ENCODE measurements at regions not wholly inside any gene's neighbourhood (a gene's known extent, or its start where the extent isn't known, plus 50 kb on each side); places are given as distances from the start of the nearest gene placed in this dataset.

DNA sequence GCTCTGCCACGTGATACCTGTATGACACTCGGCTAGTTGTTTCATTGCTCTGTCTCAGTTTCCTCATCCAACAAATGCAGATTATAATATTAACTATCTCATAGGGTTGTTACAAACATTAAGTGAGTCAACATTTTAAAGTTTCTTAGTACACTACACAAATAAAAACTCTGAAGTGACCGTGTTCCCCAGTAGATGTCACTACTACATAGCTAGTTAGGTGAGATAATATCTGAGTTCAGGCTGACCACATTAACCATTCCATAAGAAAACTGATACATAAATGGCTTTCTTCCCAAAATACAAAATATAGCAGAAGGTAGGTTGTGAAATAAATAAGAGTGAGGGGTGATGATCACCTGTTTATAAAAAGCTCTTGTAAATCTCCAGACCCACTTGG lies 214.1 kb downstream of the NUF2 start:
- H3K36me3 ChIP-seq (ENCODE audit: low read depth): no peaks in the 10 kb centered on the region

DNA sequence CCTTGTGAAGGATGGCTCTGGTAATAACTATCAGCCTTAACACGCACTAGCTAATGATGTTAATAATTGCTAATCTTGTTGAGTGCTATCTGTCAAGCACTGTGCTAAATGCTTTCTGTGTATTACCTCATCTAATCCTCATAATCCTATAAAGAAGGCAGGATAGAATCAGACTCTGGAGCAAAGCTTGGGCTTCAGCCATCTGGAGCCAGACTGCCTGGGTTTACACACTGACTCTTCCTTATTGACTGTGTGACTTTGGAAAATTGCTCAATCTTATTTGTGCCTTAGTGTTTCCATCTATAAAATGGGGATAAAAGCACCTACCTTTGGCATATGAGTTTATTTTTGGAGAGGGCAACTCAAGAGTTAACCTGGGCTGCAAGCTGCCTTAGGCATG lies 216.1 kb downstream of the NUF2 start:
- intact Hi-C loops (cut with DNase I, micrococcal nuclease): loop anchor here in 1 of 2 donors (10.0 kb wide), 1 partner anchor 1537 kb away; no protein-coding TSS in a partner anchor

More for the DNA sequence above, 214.1 kb downstream of the NUF2 start:
- TF ChIP-seq, protein P1, sequence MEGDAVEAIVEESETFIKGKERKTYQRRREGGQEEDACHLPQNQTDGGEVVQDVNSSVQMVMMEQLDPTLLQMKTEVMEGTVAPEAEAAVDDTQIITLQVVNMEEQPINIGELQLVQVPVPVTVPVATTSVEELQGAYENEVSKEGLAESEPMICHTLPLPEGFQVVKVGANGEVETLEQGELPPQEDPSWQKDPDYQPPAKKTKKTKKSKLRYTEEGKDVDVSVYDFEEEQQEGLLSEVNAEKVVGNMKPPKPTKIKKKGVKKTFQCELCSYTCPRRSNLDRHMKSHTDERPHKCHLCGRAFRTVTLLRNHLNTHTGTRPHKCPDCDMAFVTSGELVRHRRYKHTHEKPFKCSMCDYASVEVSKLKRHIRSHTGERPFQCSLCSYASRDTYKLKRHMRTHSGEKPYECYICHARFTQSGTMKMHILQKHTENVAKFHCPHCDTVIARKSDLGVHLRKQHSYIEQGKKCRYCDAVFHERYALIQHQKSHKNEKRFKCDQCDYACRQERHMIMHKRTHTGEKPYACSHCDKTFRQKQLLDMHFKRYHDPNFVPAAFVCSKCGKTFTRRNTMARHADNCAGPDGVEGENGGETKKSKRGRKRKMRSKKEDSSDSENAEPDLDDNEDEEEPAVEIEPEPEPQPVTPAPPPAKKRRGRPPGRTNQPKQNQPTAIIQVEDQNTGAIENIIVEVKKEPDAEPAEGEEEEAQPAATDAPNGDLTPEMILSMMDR (IDR thresholded peaks at IDR 0.05): no peak
- Histone ChIP-seq H3K9me3 (no peaks in the 10 kb centered on the region), H3K4me3 (no peak overlapping the region), H3K4me1 (ENCODE audit: low read depth) (no peaks in the 10 kb centered on the region)
- ATAC-seq: no peak
- intact Hi-C loops (cut with DNase I, micrococcal nuclease): loop anchor here in 1 of 2 donors (10.0 kb wide), 1 partner anchor 1539 kb away; no protein-coding TSS in a partner anchor
- DNase-seq: no peak

DNA sequence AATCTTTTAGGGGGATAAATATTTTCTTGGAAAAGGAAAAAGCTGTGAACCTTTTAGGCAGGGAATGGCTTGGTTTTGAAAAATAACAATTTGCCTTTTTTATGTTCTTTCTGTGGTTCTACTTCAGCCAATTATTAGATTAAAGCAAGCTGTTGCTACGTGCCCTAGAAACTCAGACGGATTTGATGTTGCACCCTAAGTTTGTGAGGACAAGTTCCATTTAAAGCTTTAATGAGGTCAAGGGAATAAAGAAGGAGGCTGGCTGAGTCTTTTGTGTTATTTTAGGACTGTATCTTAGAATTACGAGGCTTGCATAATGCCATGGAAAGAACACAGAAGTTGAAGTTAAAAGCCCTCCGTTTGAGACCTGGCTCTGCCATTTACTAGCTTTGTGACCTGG lies 216.9 kb downstream of the NUF2 start:
- TF ChIP-seq, protein P1 (IDR thresholded peaks at IDR 0.05): no peak
- Histone ChIP-seq H3K4me1 (ENCODE audit: low read depth) (no peaks in the 10 kb centered on the region), H3K36me3 (ENCODE audit: low read depth) (no peaks in the 10 kb centered on the region), H3K4me3 (no peak overlapping the region), H3K9me3 (no peaks in the 10 kb centered on the region)
- intact Hi-C loops (cut with DNase I, micrococcal nuclease): loop anchor here in 1 of 2 donors (10.0 kb wide), 1 partner anchor 1536 kb away; no protein-coding TSS in a partner anchor
- ATAC-seq (no peak), DNase-seq (no peak)

More for the DNA sequence above, 216.1 kb downstream of the NUF2 start:
- H3K4me3 ChIP-seq: no peak overlapping the region
- TF ChIP-seq, protein P1 (IDR thresholded peaks at IDR 0.05): no peak
- no peak for ATAC-seq
- H3K36me3 ChIP-seq (ENCODE audit: low read depth): no peaks in the 10 kb centered on the region
- no peaks in the 10 kb centered on the region for H3K4me1 ChIP-seq (ENCODE audit: low read depth)
- DNase-seq: no peak
- H3K9me3 ChIP-seq: no peaks in the 10 kb centered on the region

DNA sequence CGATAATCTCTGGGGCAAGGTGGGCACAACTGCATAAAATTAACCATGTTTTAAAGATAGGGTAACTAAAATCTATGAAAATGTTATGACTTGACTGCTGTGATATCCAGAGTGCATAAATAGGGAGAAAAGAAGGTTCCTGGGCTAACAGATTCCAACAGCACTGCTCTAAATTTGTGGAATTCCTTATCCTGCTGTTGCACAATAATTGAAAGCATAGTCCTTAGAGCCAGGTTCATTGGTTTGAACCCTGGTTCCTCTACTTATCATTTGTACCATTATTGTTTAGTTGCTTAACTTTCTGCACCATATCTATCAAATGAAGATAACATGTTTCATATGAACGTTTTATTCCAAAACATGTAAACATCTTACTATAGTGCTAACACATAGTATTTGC lies 219.0 kb downstream of the NUF2 start:
- intact Hi-C loops (cut with DNase I, micrococcal nuclease): no loop called here
- no peaks in the 10 kb centered on the region for H3K36me3 ChIP-seq (ENCODE audit: low read depth)
- no peaks in the 10 kb centered on the region for H3K9me3 ChIP-seq
- H3K4me1 ChIP-seq (ENCODE audit: low read depth): no peaks in the 10 kb centered on the region
- ATAC-seq (no peak), DNase-seq (no peak)
- H3K4me3 ChIP-seq: no peak overlapping the region
- TF ChIP-seq, protein P1 (IDR thresholded peaks at IDR 0.05): no peak

DNA sequence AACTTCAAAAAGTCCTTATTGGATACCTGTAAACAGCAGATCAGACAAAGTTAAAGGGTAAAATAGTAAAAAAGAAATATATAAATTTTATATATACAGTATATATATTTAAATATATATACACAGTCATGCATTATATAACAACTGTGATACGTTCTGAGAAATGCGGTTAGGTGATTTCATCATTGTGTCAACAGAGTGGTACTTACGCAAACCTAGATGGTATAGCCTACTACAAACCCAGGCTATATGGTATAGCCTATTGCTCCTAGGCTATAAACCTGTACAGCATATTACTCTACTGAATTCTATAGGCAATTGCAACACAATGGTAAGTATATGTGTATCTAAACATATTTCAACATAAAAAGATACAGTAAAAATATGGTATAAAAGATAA lies 222.7 kb downstream of the NUF2 start:
- Histone ChIP-seq H3K4me1 (ENCODE audit: low read depth) (no peaks in the 10 kb centered on the region), H3K9me3 (no peaks in the 10 kb centered on the region), H3K4me3 (no peak overlapping the region), H3K36me3 (ENCODE audit: low read depth) (no peaks in the 10 kb centered on the region)
- intact Hi-C loops (cut with DNase I, micrococcal nuclease): no loop called here
- ATAC-seq: no peak
- TF ChIP-seq, protein P1 (IDR thresholded peaks at IDR 0.05): no peak
- DNase-seq: no peak

DNA sequence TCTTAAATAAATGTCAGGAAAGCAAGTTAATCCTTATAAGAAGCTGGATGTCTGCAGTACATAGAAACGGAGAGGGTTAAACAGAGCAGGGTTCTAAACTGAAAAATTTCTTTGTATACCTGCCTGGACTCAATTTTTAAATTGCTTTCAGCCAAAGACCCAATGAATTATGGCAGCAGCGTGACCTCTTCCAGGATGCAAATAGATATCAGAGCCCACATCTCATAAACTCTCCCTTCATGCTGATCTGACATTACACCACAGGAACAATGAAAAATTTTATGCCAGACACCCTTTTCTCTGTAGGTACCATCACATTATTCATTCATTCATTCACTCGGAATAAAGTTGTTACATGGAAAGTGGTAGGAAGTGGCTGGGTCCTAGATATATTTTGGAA lies 236.4 kb downstream of the NUF2 start:
- TF ChIP-seq, protein P1 (IDR thresholded peaks at IDR 0.05): no peak
- ATAC-seq (no peak), DNase-seq (no peak)
- Histone ChIP-seq H3K4me3 (no peak overlapping the region), H3K4me1 (ENCODE audit: low read depth) (no peaks in the 10 kb centered on the region), H3K36me3 (ENCODE audit: low read depth) (no peaks in the 10 kb centered on the region), H3K9me3 (no peaks in the 10 kb centered on the region)
- intact Hi-C loops (cut with DNase I, micrococcal nuclease): no loop called here
